ENCODE measurements at regions not wholly inside any gene's neighbourhood (a gene's known extent, or its start where the extent isn't known, plus 50 kb on each side); places are given as distances from the start of the nearest gene placed in this dataset.

- H3K9me3 ChIP-seq (ENCODE audit: control insufficient read depth, low read depth, low read length), result no peaks in the 10 kb centered on the region
- H3K36me3 ChIP-seq (ENCODE audit: control insufficient read depth in 2 of 2, extremely low read depth in 1 of 2, insufficient read depth in 2 of 2, low read length in 2 of 2), result no peaks in the 10 kb centered on the region
- H3K4me2 ChIP-seq (ENCODE audit: control insufficient read depth, extremely low read depth, insufficient read depth, low read depth, low read length), result no peak overlapping the region
- no peaks in the 10 kb centered on the region for H3K27me3 ChIP-seq (ENCODE audit: control insufficient read depth, extremely low read depth, insufficient read depth, low read length)
- no peak overlapping the region for H2AFZ ChIP-seq (ENCODE audit: control insufficient read depth, low read length)
- dilution Hi-C loops (cut with MboI; ENCODE audit: extremely low pct_ligation_motif_present, low sequenced_read_pairs), result no loop called here
- FAIRE-seq (no peak), DNase-seq (ENCODE audit: low read depth, low spot score) (no peak)
- H4K20me1 ChIP-seq (ENCODE audit: control insufficient read depth, extremely low read depth, insufficient read depth, low read length), result no peaks in the 10 kb centered on the region
- no peaks in the 10 kb centered on the region for H3K79me2 ChIP-seq (ENCODE audit: control insufficient read depth, insufficient read depth, low read length)
- H3K27ac ChIP-seq (ENCODE audit: control insufficient read depth, insufficient read depth, low read length), result no peak overlapping the region
- no peaks in the 10 kb centered on the region for H3K4me1 ChIP-seq (ENCODE audit: control insufficient read depth, extremely low read depth, insufficient read depth, low read length)
- no peak overlapping the region for H3K9ac ChIP-seq (ENCODE audit: control insufficient read depth, extremely low read depth, insufficient read depth, low read length)
- no peak for TF ChIP-seq EZH2 (IDR thresholded peaks at IDR 0.05; ENCODE audit: low read length)
- TF ChIP-seq, protein P1, sequence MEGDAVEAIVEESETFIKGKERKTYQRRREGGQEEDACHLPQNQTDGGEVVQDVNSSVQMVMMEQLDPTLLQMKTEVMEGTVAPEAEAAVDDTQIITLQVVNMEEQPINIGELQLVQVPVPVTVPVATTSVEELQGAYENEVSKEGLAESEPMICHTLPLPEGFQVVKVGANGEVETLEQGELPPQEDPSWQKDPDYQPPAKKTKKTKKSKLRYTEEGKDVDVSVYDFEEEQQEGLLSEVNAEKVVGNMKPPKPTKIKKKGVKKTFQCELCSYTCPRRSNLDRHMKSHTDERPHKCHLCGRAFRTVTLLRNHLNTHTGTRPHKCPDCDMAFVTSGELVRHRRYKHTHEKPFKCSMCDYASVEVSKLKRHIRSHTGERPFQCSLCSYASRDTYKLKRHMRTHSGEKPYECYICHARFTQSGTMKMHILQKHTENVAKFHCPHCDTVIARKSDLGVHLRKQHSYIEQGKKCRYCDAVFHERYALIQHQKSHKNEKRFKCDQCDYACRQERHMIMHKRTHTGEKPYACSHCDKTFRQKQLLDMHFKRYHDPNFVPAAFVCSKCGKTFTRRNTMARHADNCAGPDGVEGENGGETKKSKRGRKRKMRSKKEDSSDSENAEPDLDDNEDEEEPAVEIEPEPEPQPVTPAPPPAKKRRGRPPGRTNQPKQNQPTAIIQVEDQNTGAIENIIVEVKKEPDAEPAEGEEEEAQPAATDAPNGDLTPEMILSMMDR (optimal IDR thresholded peaks at IDR 0.05 in 1 of 3, IDR thresholded peaks at IDR 0.05 in 1 of 3, conservative IDR thresholded peaks at IDR 0.05 in 1 of 3; ENCODE audit: extremely low read depth in 1 of 3, insufficient read depth in 2 of 3, low read length in 3 of 3), result no peak
- H3K4me3 ChIP-seq (ENCODE audit: control insufficient read depth in 2 of 3, extremely low read depth in 1 of 3, insufficient read depth in 2 of 3, low read depth in 1 of 3, low read length in 3 of 3), result no peak overlapping the region
- no peaks in the 10 kb centered on the region for H3K9me1 ChIP-seq (ENCODE audit: control insufficient read depth, extremely low read depth, insufficient read depth, low read length)
Measured at GRCh38 chr5:6011199-6011598, 367.1 kb downstream of the MED10 start.

DNA sequence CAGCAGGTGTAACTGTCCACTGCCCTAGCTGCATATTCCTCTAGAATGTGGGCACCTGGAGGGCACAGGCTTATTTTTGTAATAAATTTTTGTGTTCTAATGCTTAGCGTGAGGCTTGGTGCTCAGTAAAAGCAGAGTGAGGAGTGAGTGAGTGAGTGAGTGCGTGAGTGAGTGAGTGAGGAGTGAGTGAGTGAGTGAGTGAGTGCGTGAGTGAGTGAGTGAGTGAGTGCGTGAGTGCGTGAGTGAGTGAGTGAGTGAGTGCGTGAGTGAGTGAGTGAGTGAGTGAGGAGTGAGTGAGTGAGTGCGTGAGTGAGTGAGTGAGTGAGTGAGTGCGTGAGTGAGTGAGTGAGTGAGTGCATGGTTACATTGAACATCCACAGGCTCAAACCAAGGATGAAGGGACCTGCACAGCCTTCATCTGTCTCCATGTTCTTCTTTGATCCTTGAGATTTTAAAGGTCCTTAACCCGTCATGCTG lies 371.5 kb downstream of the MED10 start:
- H3K9ac ChIP-seq (ENCODE audit: control insufficient read depth, extremely low read depth, insufficient read depth, low read length), result no peak overlapping the region
- no peaks in the 10 kb centered on the region for H3K79me2 ChIP-seq (ENCODE audit: control insufficient read depth, insufficient read depth, low read length)

More for the DNA sequence above, 371.5 kb downstream of the MED10 start:
- Histone ChIP-seq H3K27me3 (ENCODE audit: control insufficient read depth, extremely low read depth, insufficient read depth, low read length) (no peaks in the 10 kb centered on the region), H3K36me3 (ENCODE audit: control insufficient read depth in 2 of 2, extremely low read depth in 1 of 2, insufficient read depth in 2 of 2, low read length in 2 of 2) (no peaks in the 10 kb centered on the region), H3K9me3 (ENCODE audit: control insufficient read depth, low read depth, low read length) (no peaks in the 10 kb centered on the region), H3K27ac (ENCODE audit: control insufficient read depth, insufficient read depth, low read length) (no peak overlapping the region), H4K20me1 (ENCODE audit: control insufficient read depth, extremely low read depth, insufficient read depth, low read length) (no peaks in the 10 kb centered on the region), H3K4me3 (ENCODE audit: control insufficient read depth in 2 of 3, extremely low read depth in 1 of 3, insufficient read depth in 2 of 3, low read depth in 1 of 3, low read length in 3 of 3) (no peak overlapping the region), H3K4me2 (ENCODE audit: control insufficient read depth, extremely low read depth, insufficient read depth, low read depth, low read length) (no peak overlapping the region), H3K9me1 (ENCODE audit: control insufficient read depth, extremely low read depth, insufficient read depth, low read length) (no peaks in the 10 kb centered on the region), H2AFZ (ENCODE audit: control insufficient read depth, low read length) (no peak overlapping the region), H3K4me1 (ENCODE audit: control insufficient read depth, extremely low read depth, insufficient read depth, low read length) (peaks cover 5% of the 10 kb centered on the region)
- FAIRE-seq, result no peak
- dilution Hi-C loops (cut with MboI; ENCODE audit: extremely low pct_ligation_motif_present, low sequenced_read_pairs), result no loop called here
- DNase-seq (ENCODE audit: low read depth, low spot score), result no peak
- TF ChIP-seq, protein P1 (optimal IDR thresholded peaks at IDR 0.05 in 1 of 3, IDR thresholded peaks at IDR 0.05 in 1 of 3, conservative IDR thresholded peaks at IDR 0.05 in 1 of 3; ENCODE audit: extremely low read depth in 1 of 3, insufficient read depth in 2 of 3, low read length in 3 of 3), result no peak
- no peak for TF ChIP-seq EZH2 (IDR thresholded peaks at IDR 0.05; ENCODE audit: low read length)

Measured in keratinocyte (primary cell).